Mesendoderm (in vitro differentiated cells): ENCODE measurements at regions not wholly inside any gene's neighbourhood (a gene's known extent, or its start where the extent isn't known, plus 50 kb on each side); places are given as distances from the start of the nearest gene placed in this dataset.

Experiments used
- DNase-seq: peaks from one replicate; pipeline ENCODE4 v3.0.0; 2013
- H2AK5ac ChIP-seq: 2 replicates; pipeline ENCODE4 v1.6.1; 2013; ENCODE audit warnings: low read length, inconsistent platforms
- H2BK120ac ChIP-seq: 2 replicates; pipeline ENCODE4 v1.6.1; 2013; ENCODE audit warnings: low read depth, mild to moderate bottlenecking, low read length, moderate library complexity, mixed read lengths
- H2BK15ac ChIP-seq: replicated peaks from 2 replicates; pipeline ENCODE4 v1.6.1; 2013; ENCODE audit warnings: low read depth, mild to moderate bottlenecking, moderate library complexity
- H2BK5ac ChIP-seq: 2 replicates; pipeline ENCODE4 v1.6.1; 2013; ENCODE audit warnings: low read length, inconsistent platforms
- H3K18ac ChIP-seq: 2 replicates; pipeline ENCODE4 v1.6.1; 2013; ENCODE audit warnings: mild to moderate bottlenecking, low read length, mixed read lengths
- H3K23ac ChIP-seq: one replicate; pipeline ENCODE4 v1.6.1; 2013; ENCODE audit warnings: low read length
- H3K27ac ChIP-seq: 2 replicates; pipeline ENCODE4 v1.5.1; 2013; ENCODE audit warnings: low read depth, mild to moderate bottlenecking, inconsistent platforms, low read length, moderate library complexity
- H3K27me3 ChIP-seq: 2 replicates; pipeline ENCODE4 v1.6.1; 2013; ENCODE audit warnings: low read length, control low read depth, mild to moderate bottlenecking, inconsistent platforms; ENCODE audit not compliant: insufficient read depth, poor library complexity
- H3K36me3 ChIP-seq: 2 replicates; pipeline ENCODE4 v1.6.1; 2013; ENCODE audit warnings: low read length, inconsistent platforms; ENCODE audit not compliant: control insufficient read depth, insufficient read depth
- H3K4ac ChIP-seq: one replicate; pipeline ENCODE4 v1.6.1; 2013; ENCODE audit warnings: low read depth, mild to moderate bottlenecking, low read length, moderate library complexity
- H3K4me1 ChIP-seq: 2 replicates; pipeline ENCODE4 v1.6.1; 2013; ENCODE audit warnings: low read depth, low read length, inconsistent platforms; ENCODE audit not compliant: control insufficient read depth
- H3K4me2 ChIP-seq: 2 replicates; pipeline ENCODE4 v1.6.1; 2013; ENCODE audit warnings: low read length
- H3K4me3 ChIP-seq: 2 replicates; pipeline ENCODE4 v1.5.1; 2013; ENCODE audit warnings: mild to moderate bottlenecking, low read length
- H3K56ac ChIP-seq: one replicate; pipeline ENCODE4 v1.6.1; 2013; ENCODE audit warnings: low read length
- H3K79me1 ChIP-seq: 2 replicates; pipeline ENCODE4 v1.6.1; 2013; ENCODE audit warnings: low read length, inconsistent platforms
- H3K79me2 ChIP-seq: 2 replicates; pipeline ENCODE4 v1.6.1; 2013; ENCODE audit warnings: mild to moderate bottlenecking, low read length; ENCODE audit not compliant: control insufficient read depth, insufficient read depth
- H3K9ac ChIP-seq: 2 replicates; pipeline ENCODE4 v1.6.1; 2013; ENCODE audit warnings: low read length, inconsistent platforms
- H4K5ac ChIP-seq: one replicate; pipeline ENCODE4 v1.6.1; 2013; ENCODE audit warnings: low read length
- H4K8ac ChIP-seq: one replicate; pipeline ENCODE4 v1.6.1; 2013; ENCODE audit warnings: low read depth, mild to moderate bottlenecking, control low read depth, low read length, moderate library complexity
- WGBS: extraction: QIAGEN DNeasy Blood & Tissue Kit; methylation state at CpG from one replicate; pipeline ENCODE4 v1.1.7; 2013; ENCODE audit warnings: low lambda C conversion rate, missing lambda C conversion rate; ENCODE audit not compliant: insufficient coverage; ENCODE audit errors: extremely low coverage; 5-methylcytosine and 5-hydroxymethylcytosine counted together

DNA sequence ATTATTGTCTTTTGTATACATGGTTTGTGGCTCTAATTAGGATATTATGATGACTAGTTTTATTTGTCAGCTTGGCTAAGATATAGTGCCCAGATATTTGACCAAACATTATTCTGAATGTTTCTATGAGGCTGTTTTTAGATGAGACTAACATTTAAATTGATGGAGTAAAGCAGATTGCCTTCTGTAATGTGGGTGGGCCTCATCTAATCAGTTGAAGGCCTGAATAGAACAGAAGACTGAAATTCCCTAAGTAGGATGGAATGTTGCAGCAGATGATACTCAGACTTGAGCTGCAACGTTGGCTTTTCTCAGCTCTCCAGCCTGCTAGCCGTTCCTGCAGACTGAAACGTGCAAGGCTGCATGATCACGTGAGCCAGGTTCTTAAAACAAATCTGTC, 546.5 kb downstream of the EDEM1 start:
- H2BK5ac ChIP-seq: no peak overlapping the region
- no peak overlapping the region for H3K4ac ChIP-seq
- no peaks in the 10 kb centered on the region for H3K36me3 ChIP-seq
- DNase-seq: no peak
- no peaks in the 10 kb centered on the region for H3K79me2 ChIP-seq
- no peak overlapping the region for H3K9ac ChIP-seq
- H3K4me3 ChIP-seq: no peak overlapping the region
- H2BK15ac ChIP-seq: no peak overlapping the region
- no peak overlapping the region for H3K27ac ChIP-seq
- H4K5ac ChIP-seq: no peak overlapping the region
- no peak overlapping the region for H3K23ac ChIP-seq
- no peak overlapping the region for H4K8ac ChIP-seq
- no peak overlapping the region for H2AK5ac ChIP-seq
- no peak overlapping the region for H3K56ac ChIP-seq
- no peak overlapping the region for H2BK120ac ChIP-seq
- no peaks in the 10 kb centered on the region for H3K79me1 ChIP-seq
- no peak overlapping the region for H3K18ac ChIP-seq
- no peak overlapping the region for H3K4me2 ChIP-seq
- H3K4me1 ChIP-seq: no peaks in the 10 kb centered on the region
- no CpG with 5 or more reads among the region's 4 CpGs for WGBS
- H3K27me3 ChIP-seq: no peaks in the 10 kb centered on the region

DNA sequence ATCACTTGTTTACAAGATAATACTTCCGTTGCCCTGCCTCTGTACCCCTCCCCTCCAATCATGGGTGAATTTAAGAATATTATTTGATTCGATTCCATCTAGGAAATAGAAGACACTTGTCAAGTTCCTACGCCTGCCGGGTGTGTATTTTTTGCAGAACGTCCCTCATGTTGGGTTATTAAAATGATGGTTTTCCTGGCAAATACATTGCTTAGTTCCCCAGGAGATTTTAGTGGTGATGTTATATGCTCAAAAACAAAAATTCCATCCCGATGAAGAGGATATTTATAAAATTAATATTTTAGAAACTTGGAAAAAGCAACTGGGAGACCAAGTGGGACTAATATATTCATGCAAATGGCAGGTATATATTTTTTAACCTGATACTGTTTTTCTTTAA, 548.4 kb downstream of the EDEM1 start:
- H3K79me2 ChIP-seq: no peaks in the 10 kb centered on the region
- no peak overlapping the region for H2BK15ac ChIP-seq
- no peaks in the 10 kb centered on the region for H3K27me3 ChIP-seq
- H3K79me1 ChIP-seq: no peaks in the 10 kb centered on the region
- H3K36me3 ChIP-seq: no peaks in the 10 kb centered on the region
- no peak overlapping the region for H2BK5ac ChIP-seq
- no peak overlapping the region for H3K18ac ChIP-seq
- H3K4ac ChIP-seq: no peak overlapping the region
- H3K4me2 ChIP-seq: no peak overlapping the region
- H3K23ac ChIP-seq: no peak overlapping the region
- no peak overlapping the region for H3K56ac ChIP-seq
- no peak overlapping the region for H3K4me3 ChIP-seq
- no peak for DNase-seq
- H4K5ac ChIP-seq: no peak overlapping the region
- H4K8ac ChIP-seq: no peak overlapping the region
- WGBS: no CpG with 5 or more reads among the region's 6 CpGs
- H3K9ac ChIP-seq: no peak overlapping the region
- H2BK120ac ChIP-seq: no peak overlapping the region
- H3K27ac ChIP-seq: no peak overlapping the region
- H2AK5ac ChIP-seq: no peak overlapping the region
- H3K4me1 ChIP-seq: no peaks in the 10 kb centered on the region

DNA sequence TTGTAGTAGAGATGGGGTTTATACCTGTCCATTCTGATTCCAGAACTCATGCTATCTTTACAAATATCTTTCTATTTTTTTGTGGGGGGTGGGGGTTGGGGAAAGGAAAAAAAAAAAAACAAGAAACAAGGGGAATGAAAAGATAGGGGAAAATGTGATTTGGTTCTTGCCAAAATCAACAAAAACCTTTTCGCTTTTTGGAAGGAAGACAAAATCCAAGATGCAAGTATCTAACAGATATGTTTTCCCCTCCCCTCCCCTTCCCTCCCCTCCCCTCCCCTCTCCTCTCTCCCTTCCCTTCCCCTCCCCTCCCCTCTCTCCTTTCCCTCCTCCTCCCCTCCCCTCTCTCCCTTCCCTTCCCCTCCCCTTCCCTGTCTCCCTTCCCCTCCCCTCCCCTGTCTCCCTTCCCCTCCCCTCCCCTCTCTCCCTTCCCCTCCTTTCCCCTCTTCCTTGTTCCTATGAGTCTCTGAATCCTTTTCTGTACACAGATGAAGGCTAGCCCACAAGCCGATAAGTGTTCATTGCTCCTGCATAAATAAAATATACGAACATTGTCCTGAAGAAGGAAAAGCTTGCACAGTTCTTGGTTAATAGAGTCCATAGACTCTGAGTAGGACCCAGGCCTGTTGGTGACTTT, 551.9 kb downstream of the EDEM1 start:
- Histone ChIP-seq H3K36me3 (no peaks in the 10 kb centered on the region), H3K27ac (no peak overlapping the region), H3K4me3 (no peak overlapping the region), H3K4me2 (no peak overlapping the region), H3K4me1 (no peaks in the 10 kb centered on the region), H3K79me1 (no peaks in the 10 kb centered on the region), H3K23ac (no peak overlapping the region), H3K9ac (no peak overlapping the region), H3K27me3 (no peaks in the 10 kb centered on the region), H2BK15ac (no peak overlapping the region), H4K8ac (no peak overlapping the region), H3K18ac (no peak overlapping the region), H3K56ac (no peak overlapping the region), H3K4ac (no peak overlapping the region), H4K5ac (no peak overlapping the region), H3K79me2 (no peaks in the 10 kb centered on the region), H2BK120ac (no peak overlapping the region), H2AK5ac (no peak overlapping the region), H2BK5ac (no peak overlapping the region)
- no peak for DNase-seq
- no CpG with 5 or more reads among the region's 3 CpGs for WGBS

DNA sequence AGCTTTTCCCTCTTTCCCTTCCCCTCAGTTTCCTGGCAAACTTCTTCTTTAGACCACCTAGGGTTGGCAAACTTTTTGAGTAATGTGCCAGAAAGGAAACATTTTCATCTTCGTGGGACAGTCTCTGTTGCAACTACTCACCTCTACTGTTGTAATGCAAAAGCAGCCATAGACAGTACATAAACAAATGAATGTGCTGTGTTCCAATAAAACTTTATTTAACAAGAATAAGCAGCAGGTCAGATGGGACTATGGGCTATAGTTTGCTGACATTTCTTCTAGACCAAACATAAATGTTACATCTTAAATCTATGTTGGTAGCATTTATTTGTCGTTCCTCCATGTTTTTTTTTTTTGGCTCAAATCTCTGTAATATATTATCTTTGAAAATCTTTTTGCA, 552.4 kb downstream of the EDEM1 start:
- Histone ChIP-seq H4K8ac (no peak overlapping the region), H2AK5ac (no peak overlapping the region), H3K56ac (no peak overlapping the region), H3K4me2 (no peak overlapping the region), H3K79me2 (no peaks in the 10 kb centered on the region), H2BK120ac (no peak overlapping the region), H3K4me1 (no peaks in the 10 kb centered on the region), H2BK15ac (no peak overlapping the region), H2BK5ac (no peak overlapping the region), H3K79me1 (no peaks in the 10 kb centered on the region), H3K27ac (no peak overlapping the region), H3K27me3 (no peaks in the 10 kb centered on the region), H3K23ac (no peak overlapping the region), H3K36me3 (no peaks in the 10 kb centered on the region), H3K9ac (no peak overlapping the region), H3K4me3 (no peak overlapping the region), H3K18ac (no peak overlapping the region), H3K4ac (no peak overlapping the region), H4K5ac (no peak overlapping the region)
- no CpG with 5 or more reads among the region's 2 CpGs for WGBS
- no peak for DNase-seq

DNA sequence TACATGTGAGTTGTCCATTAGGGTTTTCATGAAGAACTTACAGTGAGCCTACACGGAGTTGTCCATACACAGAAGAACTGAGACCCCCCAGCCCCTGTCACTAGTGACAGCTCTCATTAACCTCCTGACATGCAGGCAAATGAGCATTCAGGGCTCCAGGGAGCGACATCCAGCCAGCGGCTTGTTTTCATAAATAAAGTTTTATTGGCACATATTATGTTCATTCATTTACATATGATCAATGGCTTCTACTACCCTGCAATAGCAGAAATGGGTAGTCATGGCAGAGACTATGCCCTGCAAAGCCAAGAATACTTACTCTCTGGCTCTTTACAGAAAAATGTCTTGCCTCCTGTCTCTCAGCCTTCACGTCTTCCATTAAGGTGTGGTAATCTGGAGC, 553.5 kb downstream of the EDEM1 start:
- Histone ChIP-seq H4K8ac (no peak overlapping the region), H4K5ac (no peak overlapping the region), H3K79me2 (no peaks in the 10 kb centered on the region), H3K9ac (no peak overlapping the region), H3K56ac (no peak overlapping the region), H2BK15ac (no peak overlapping the region), H3K23ac (no peak overlapping the region), H3K4me3 (no peak overlapping the region), H3K4me1 (no peaks in the 10 kb centered on the region), H3K18ac (no peak overlapping the region), H3K4ac (no peak overlapping the region), H3K4me2 (no peak overlapping the region), H2BK5ac (no peak overlapping the region), H3K36me3 (no peaks in the 10 kb centered on the region), H3K27ac (no peak overlapping the region), H3K79me1 (no peaks in the 10 kb centered on the region), H2BK120ac (no peak overlapping the region), H2AK5ac (no peak overlapping the region), H3K27me3 (no peaks in the 10 kb centered on the region)
- WGBS: no CpG with 5 or more reads among the region's 4 CpGs
- DNase-seq: no peak

DNA sequence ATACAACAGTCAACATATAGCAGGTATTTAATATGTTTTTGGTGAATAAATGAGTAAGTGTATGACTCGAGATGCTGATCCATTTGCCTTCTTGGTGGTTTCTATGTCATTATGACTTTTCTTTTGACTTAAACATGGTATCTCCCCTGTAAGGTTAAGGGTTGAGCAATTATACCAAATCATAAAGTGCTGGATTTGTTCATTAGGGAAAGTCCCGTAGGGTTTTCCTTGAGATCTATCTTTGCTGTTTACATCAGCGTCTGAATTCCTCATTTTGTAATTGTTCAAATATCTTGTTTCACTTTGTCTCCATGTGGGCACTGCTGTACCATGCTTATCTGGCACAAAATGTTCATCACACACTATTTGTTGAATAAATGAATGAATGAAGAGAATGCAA, 562.6 kb downstream of the EDEM1 start:
- H3K4me2 ChIP-seq: no peak overlapping the region
- H3K4ac ChIP-seq: no peak overlapping the region
- no peak overlapping the region for H2BK120ac ChIP-seq
- no peak overlapping the region for H3K4me3 ChIP-seq
- H3K36me3 ChIP-seq: no peaks in the 10 kb centered on the region
- H3K27me3 ChIP-seq: no peaks in the 10 kb centered on the region
- H3K79me1 ChIP-seq: no peaks in the 10 kb centered on the region
- no CpG with 5 or more reads among the region's 3 CpGs for WGBS
- H2AK5ac ChIP-seq: no peak overlapping the region
- H3K27ac ChIP-seq: no peak overlapping the region
- H4K8ac ChIP-seq: no peak overlapping the region
- DNase-seq: no peak
- H3K4me1 ChIP-seq: no peaks in the 10 kb centered on the region
- H3K9ac ChIP-seq: no peak overlapping the region
- no peak overlapping the region for H2BK5ac ChIP-seq
- H3K79me2 ChIP-seq: no peaks in the 10 kb centered on the region
- no peak overlapping the region for H3K18ac ChIP-seq
- no peak overlapping the region for H3K56ac ChIP-seq
- H3K23ac ChIP-seq: no peak overlapping the region
- no peak overlapping the region for H4K5ac ChIP-seq
- no peak overlapping the region for H2BK15ac ChIP-seq
